SK-N-SH treated with all-trans-retinoic acid at 6 μM for 48 hours (cell line): ENCODE measurements at regions not wholly inside any gene's neighbourhood (a gene's known extent, or its start where the extent isn't known, plus 50 kb on each side); places are given as distances from the start of the nearest gene placed in this dataset.

ENCODE experiments used
- ATAC-seq: fragments of 200-7000 bp; cut with Tn5 transposase; 3 replicates; pipeline ENCODE4 v1.9.1; 2020; ENCODE audit warnings: mild to moderate bottlenecking, moderate library complexity
- ARNTL ChIP-seq: fragments of 450-650 bp; formaldehyde crosslinking; IDR thresholded peaks from 2 replicates; pipeline ENCODE4 v1.5.0; 2020; ENCODE audit warnings: low read depth, mild to moderate bottlenecking, moderate library complexity, borderline replicate concordance
- BACH2 ChIP-seq: fragments of 250-450 bp; sonication (Bioruptor Pico); IDR thresholded peaks from 2 replicates; pipeline ENCODE4 v1.9.0; 2021; ENCODE audit warnings: mild to moderate bottlenecking, borderline replicate concordance
- CREB5 ChIP-seq: fragments of 250-450 bp; sonication (Bioruptor Pico); IDR thresholded peaks from 2 replicates; pipeline ENCODE4 v1.5.1; 2020; ENCODE audit warnings: low read depth, mild to moderate bottlenecking, moderate library complexity
- CSDC2 ChIP-seq: fragments of 250-450 bp; sonication (Bioruptor Pico); IDR thresholded peaks from 2 replicates; pipeline ENCODE4 v1.5.0; 2020; ENCODE audit warnings: mild to moderate bottlenecking, moderate library complexity
- CSRNP3 ChIP-seq: fragments of 250-450 bp; sonication (Bioruptor Pico); IDR thresholded peaks from 2 replicates; pipeline ENCODE4 v1.5.1; 2021; ENCODE audit warnings: mild to moderate bottlenecking, moderate library complexity
- GLIS3 ChIP-seq: fragments of 250-450 bp; sonication (Bioruptor Pico); IDR thresholded peaks from 2 replicates; pipeline ENCODE4 v1.5.0; 2020; ENCODE audit warnings: mild to moderate bottlenecking, moderate library complexity
- ISL1 ChIP-seq: fragments of 250-450 bp; sonication (Bioruptor Pico); IDR thresholded peaks from 2 replicates; pipeline ENCODE4 v2.1.2; 2022; ENCODE audit warnings: mild to moderate bottlenecking, moderate library complexity
- OSR1 ChIP-seq: fragments of 250-450 bp; sonication (Bioruptor Pico); IDR thresholded peaks from 2 replicates; pipeline ENCODE4 v1.8.0; 2022; ENCODE audit warnings: moderate library complexity, mild to moderate bottlenecking, inconsistent platforms
- PATZ1 ChIP-seq: fragments of 250-450 bp; sonication (Bioruptor Pico); IDR thresholded peaks from 2 replicates; pipeline ENCODE4 v1.8.0; 2020; ENCODE audit warnings: mild to moderate bottlenecking, moderate library complexity, borderline replicate concordance
- POU6F1 ChIP-seq: fragments of 250-450 bp; sonication (Bioruptor Pico); IDR thresholded peaks from 2 replicates; pipeline ENCODE4 v1.8.0; 2021; ENCODE audit warnings: low read depth, mild to moderate bottlenecking, moderate library complexity, borderline replicate concordance
- PPARA ChIP-seq: fragments of 250-450 bp; sonication (Bioruptor Pico); IDR thresholded peaks from 2 replicates; pipeline ENCODE4 v1.5.0; 2020; ENCODE audit warnings: mild to moderate bottlenecking, borderline replicate concordance
- RARB ChIP-seq: fragments of 250-450 bp; sonication (Bioruptor Pico); IDR thresholded peaks from 2 replicates; pipeline ENCODE4 v1.8.0; 2021; ENCODE audit warnings: mild to moderate bottlenecking, moderate library complexity
- TCF4 ChIP-seq: fragments of 250-450 bp; sonication (Bioruptor Pico); IDR thresholded peaks from 2 replicates; pipeline ENCODE4 v1.8.0; 2021; ENCODE audit warnings: mild to moderate bottlenecking, moderate library complexity, borderline replicate concordance
- TOX ChIP-seq: fragments of 250-450 bp; sonication (Bioruptor Pico); IDR thresholded peaks from 2 replicates; pipeline ENCODE4 v1.8.0; 2021; ENCODE audit warnings: mild to moderate bottlenecking, moderate library complexity, borderline replicate concordance
- TSHZ2 ChIP-seq: fragments of 250-450 bp; sonication (Bioruptor Pico); IDR thresholded peaks from 2 replicates; pipeline ENCODE4 v1.5.0; 2020; ENCODE audit warnings: mild to moderate bottlenecking, moderate library complexity
- ZC3H10 ChIP-seq: fragments of 250-450 bp; sonication (Bioruptor Pico); IDR thresholded peaks from 2 replicates; pipeline ENCODE4 v1.5.1; 2021; ENCODE audit warnings: mild to moderate bottlenecking, moderate library complexity
- ZFP3 ChIP-seq: fragments of 250-450 bp; sonication (Bioruptor Pico); IDR thresholded peaks from 2 replicates; pipeline ENCODE4 v1.5.0; 2020; ENCODE audit warnings: mild to moderate bottlenecking, moderate library complexity
- ZFP30 ChIP-seq: fragments of 450-650 bp; formaldehyde crosslinking; IDR thresholded peaks from 2 replicates; pipeline ENCODE4 v1.5.0; 2022; ENCODE audit warnings: mild to moderate bottlenecking, moderate library complexity
- ZNF565 ChIP-seq: fragments of 450-650 bp; formaldehyde crosslinking; conservative IDR thresholded peaks from 2 replicates; pipeline ENCODE4 v1.5.0; 2020; ENCODE audit warnings: low read depth, mild to moderate bottlenecking, moderate library complexity
- ZNF70 ChIP-seq: fragments of 450-650 bp; formaldehyde crosslinking; IDR thresholded peaks from 2 replicates; pipeline ENCODE4 v1.5.0; 2020; ENCODE audit warnings: mild to moderate bottlenecking, moderate library complexity
- ZNF8 ChIP-seq: fragments of 450-650 bp; formaldehyde crosslinking; IDR thresholded peaks from 2 replicates; pipeline ENCODE4 v1.5.0; 2020; ENCODE audit warnings: mild to moderate bottlenecking, moderate library complexity

GRCh38 chr12:91868054-91868453, 277.6 kb downstream of the BTG1 start:
- TF ChIP-seq PPARA (CRISPR knock-in tag): no peak
- TF ChIP-seq OSR1 (CRISPR knock-in tag): no peak
- no peak for TF ChIP-seq GLIS3
- TF ChIP-seq BACH2 (CRISPR knock-in tag): no peak
- TF ChIP-seq ZFP3 (CRISPR knock-in tag): no peak
- no peak for TF ChIP-seq ZC3H10 (CRISPR knock-in tag)
- TF ChIP-seq ZNF70: no peak
- no peak for TF ChIP-seq CSDC2 (CRISPR knock-in tag)
- TF ChIP-seq ISL1 (CRISPR knock-in tag): no peak
- TF ChIP-seq ZNF565: no peak
- TF ChIP-seq PATZ1: no peak
- ATAC-seq: no peak

- TF ChIP-seq GLIS3: no peak
- TF ChIP-seq CREB5 (CRISPR knock-in tag): no peak
- no peak for TF ChIP-seq TOX
- no peak for ATAC-seq
Observed at GRCh38 chr12:91866566-91866965, 279.1 kb downstream of the BTG1 start.

DNA sequence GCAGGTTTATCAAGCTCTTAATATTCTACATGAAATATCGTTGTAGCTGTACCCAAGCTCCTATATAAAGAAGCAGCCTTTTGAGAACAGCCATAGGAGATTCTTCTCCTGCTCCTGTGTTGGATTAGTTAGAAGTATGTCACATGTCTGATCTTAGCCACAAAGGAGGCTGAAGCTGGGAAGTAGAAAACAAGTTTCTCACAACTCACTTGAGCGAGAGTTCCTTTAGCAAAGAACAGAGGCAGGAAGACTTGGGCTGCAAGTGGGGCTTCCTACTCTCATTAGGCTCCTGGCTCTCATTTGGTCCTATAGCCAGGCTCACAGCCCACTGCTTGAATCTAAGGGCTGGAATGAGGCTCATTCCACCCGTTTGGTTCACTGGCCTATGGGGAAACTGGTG, 281.9 kb downstream of the BTG1 start:
- no peak for ATAC-seq
- TF ChIP-seq TCF4 (CRISPR knock-in tag) (no peak), ISL1 (CRISPR knock-in tag) (no peak), CREB5 (CRISPR knock-in tag) (no peak), ARNTL (CRISPR knock-in tag) (no peak), RARB (no peak), ZFP30 (CRISPR knock-in tag) (no peak), ZNF8 (CRISPR knock-in tag) (no peak), TOX (no peak), ZNF70 (no peak), CSDC2 (CRISPR knock-in tag) (no peak), POU6F1 (CRISPR knock-in tag) (no peak), BACH2 (CRISPR knock-in tag) (no peak), OSR1 (CRISPR knock-in tag) (no peak), CSRNP3 (CRISPR knock-in tag) (no peak), TSHZ2 (CRISPR knock-in tag) (no peak), PATZ1 (no peak), ZFP3 (CRISPR knock-in tag) (no peak)
